GM13976 (cell line): ENCODE measurements at regions not wholly inside any gene's neighbourhood (a gene's known extent, or its start where the extent isn't known, plus 50 kb on each side); places are given as distances from the start of the nearest gene placed in this dataset.
A peak's percentile ranks its signal among the peaks of the same experiment; 100 is the strongest.

ENCODE experiments used
- DNase-seq: peaks from one replicate; pipeline ENCODE4 v3.0.0; 2012; ENCODE audit warnings: low spot score
- in situ Hi-C: fragments of 300-500 bp; cut with MboI; formaldehyde crosslinking; loops from one replicate; pipeline ENCODE4 v1.12.0; 2022; ENCODE audit warnings: low sequenced_read_pairs, mixed read lengths, inconsistent platforms; ENCODE audit not compliant: unreplicated experiment
- TF ChIP-seq, protein P1 (sequence below): IDR thresholded peaks from 2 replicates; pipeline ENCODE4 v1.5.1; 2012; ENCODE audit warnings: borderline replicate concordance, mild to moderate bottlenecking; ENCODE audit not compliant: insufficient read depth; ENCODE audit errors: extremely low read depth, missing control alignments, control extremely low read depth

DNA sequence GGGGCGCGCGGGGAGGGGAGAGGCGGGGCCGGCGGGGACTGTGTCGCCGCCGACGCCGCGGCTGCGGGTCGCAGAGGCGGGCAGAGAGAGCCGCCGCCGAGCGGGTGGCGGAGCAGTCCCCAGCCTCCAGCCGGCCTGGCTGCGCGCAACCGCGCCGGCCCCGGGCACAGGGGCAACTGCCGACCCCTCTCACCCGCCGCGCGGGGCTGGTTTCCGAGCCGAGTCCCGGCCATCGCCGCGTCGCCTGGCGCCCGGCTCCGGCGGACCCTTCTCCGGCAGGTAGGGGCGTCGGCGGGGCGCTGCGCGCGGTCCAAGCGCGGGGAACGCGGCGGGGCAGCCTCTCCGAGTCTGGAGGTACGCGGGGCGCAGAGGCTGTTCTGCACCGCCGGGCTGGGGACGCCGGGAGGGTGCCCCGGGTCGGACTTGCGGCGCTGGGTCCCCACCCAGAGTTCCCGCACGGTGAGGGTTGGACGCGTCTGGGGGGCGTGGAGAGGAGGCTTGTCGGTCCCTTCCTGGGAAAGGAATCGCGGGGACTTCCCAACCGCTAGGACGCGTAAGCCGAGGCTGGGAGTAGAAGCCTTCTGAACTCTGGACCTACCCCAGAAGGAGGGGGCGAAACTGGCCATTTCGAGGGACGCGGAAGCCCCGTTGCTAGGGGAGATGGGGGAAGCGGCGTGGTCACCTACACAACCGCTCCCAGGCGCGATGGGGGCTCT, 133.6 kb upstream of the MYO16 start:
- TF ChIP-seq, protein P1, sequence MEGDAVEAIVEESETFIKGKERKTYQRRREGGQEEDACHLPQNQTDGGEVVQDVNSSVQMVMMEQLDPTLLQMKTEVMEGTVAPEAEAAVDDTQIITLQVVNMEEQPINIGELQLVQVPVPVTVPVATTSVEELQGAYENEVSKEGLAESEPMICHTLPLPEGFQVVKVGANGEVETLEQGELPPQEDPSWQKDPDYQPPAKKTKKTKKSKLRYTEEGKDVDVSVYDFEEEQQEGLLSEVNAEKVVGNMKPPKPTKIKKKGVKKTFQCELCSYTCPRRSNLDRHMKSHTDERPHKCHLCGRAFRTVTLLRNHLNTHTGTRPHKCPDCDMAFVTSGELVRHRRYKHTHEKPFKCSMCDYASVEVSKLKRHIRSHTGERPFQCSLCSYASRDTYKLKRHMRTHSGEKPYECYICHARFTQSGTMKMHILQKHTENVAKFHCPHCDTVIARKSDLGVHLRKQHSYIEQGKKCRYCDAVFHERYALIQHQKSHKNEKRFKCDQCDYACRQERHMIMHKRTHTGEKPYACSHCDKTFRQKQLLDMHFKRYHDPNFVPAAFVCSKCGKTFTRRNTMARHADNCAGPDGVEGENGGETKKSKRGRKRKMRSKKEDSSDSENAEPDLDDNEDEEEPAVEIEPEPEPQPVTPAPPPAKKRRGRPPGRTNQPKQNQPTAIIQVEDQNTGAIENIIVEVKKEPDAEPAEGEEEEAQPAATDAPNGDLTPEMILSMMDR: no peak
- no peak for DNase-seq
- in situ Hi-C loops: no loop called here

GRCh38 chr13:108496362-108497210, 132.8 kb upstream of the MYO16 start:
- in situ Hi-C loops: no loop called here
- TF ChIP-seq, protein P1: no peak
- DNase-seq: peak; percentile 18

DNA sequence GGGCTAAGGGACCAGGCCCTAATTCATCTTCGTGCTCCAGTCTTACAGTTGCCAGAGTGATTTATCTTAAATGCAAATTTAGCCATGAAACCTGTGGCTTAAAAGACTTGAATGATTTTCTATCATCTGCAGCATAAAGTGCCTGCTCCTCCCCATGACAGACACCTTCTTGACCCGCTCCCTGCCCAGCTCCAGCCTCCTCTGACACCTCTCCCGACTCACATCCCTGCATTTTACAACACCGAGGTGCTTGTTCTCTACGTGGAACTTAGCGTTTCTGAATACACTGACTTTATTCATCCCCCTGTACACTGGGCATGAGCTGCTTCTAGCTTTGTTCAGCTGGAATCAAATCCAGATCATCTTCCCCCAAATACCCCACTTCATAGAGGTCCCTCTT, 128.7 kb upstream of the MYO16 start:
- no peak for DNase-seq
- TF ChIP-seq, protein P1: no peak
- in situ Hi-C loops: no loop called here

DNA sequence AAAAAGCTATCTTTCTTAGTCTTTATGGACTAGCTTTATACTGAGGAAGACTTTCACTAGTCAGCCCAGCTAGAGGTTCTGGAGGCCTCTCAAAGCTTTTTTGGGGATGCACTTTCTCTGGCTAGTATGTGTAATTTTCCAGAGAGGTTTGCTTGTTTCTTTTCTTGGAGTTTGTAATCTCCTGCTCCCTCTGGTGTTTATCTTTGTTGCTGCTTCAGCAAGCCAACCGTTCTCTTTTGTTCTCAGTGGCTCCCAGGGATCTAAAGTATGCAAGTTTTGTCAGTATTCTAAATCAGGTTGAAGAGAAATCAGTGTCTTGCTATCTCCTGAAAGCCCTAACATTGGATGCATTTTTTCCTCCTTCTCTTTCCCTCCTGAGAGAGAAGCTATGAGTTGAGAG, 121.1 kb upstream of the MYO16 start:
- TF ChIP-seq, protein P1: no peak
- in situ Hi-C loops: no loop called here
- peak; percentile 24 for DNase-seq

GRCh38 chr13:108525827-108526226, 103.6 kb upstream of the MYO16 start:
- no peak for DNase-seq
- in situ Hi-C loops: no loop called here
- TF ChIP-seq, protein P1: no peak

GRCh38 chr13:108526286-108526685, 103.1 kb upstream of the MYO16 start:
- TF ChIP-seq, protein P1: no peak
- in situ Hi-C loops: no loop called here
- no peak for DNase-seq
